ENCODE measurements at regions not wholly inside any gene's neighbourhood (a gene's known extent, or its start where the extent isn't known, plus 50 kb on each side); places are given as distances from the start of the nearest gene placed in this dataset.

DNA sequence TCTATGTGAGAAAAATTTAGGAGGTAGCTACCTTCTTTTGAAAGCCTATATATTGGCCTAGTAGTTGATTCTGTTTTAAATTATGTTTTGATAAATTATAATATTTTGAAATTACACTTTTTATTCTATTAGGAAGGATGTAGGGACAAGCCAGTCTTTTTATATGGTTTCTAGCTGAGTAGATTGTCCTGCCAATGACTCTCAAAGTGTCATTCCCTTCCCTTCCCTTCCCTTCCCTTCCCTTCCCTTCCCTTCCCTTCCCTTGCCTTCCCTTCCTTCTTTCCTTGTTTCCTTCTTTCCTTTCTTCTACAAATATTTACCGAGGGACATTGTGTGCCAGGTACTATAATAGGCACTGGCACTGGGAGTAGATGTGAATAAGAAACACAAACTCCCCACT is 99.7 kb upstream of the HDAC9 start:
- no peak overlapping the region for H3K27ac ChIP-seq
- no peak for DNase-seq (ENCODE audit: low spot score in 2 of 2)
- H3K27me3 ChIP-seq: no peaks in the 10 kb centered on the region
- no peaks in the 10 kb centered on the region for H3K36me3 ChIP-seq
- no peak overlapping the region for H3K4me3 ChIP-seq
- WGBS, 2 donors: 80 to 81% methylated on average over 1 of the region's 1 CpG
- peaks cover 0 to 9% (median 3%) of the 10 kb centered on the region in 4 donors for H3K4me1 ChIP-seq
- TF ChIP-seq, protein P1, sequence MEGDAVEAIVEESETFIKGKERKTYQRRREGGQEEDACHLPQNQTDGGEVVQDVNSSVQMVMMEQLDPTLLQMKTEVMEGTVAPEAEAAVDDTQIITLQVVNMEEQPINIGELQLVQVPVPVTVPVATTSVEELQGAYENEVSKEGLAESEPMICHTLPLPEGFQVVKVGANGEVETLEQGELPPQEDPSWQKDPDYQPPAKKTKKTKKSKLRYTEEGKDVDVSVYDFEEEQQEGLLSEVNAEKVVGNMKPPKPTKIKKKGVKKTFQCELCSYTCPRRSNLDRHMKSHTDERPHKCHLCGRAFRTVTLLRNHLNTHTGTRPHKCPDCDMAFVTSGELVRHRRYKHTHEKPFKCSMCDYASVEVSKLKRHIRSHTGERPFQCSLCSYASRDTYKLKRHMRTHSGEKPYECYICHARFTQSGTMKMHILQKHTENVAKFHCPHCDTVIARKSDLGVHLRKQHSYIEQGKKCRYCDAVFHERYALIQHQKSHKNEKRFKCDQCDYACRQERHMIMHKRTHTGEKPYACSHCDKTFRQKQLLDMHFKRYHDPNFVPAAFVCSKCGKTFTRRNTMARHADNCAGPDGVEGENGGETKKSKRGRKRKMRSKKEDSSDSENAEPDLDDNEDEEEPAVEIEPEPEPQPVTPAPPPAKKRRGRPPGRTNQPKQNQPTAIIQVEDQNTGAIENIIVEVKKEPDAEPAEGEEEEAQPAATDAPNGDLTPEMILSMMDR (IDR thresholded peaks at IDR 0.05): no peak
- TF ChIP-seq EP300 (IDR thresholded peaks at IDR 0.05) (no peak), POLR2A (IDR thresholded peaks at IDR 0.05) (no peak)
- no peaks in the 10 kb centered on the region for H3K9me3 ChIP-seq

DNA sequence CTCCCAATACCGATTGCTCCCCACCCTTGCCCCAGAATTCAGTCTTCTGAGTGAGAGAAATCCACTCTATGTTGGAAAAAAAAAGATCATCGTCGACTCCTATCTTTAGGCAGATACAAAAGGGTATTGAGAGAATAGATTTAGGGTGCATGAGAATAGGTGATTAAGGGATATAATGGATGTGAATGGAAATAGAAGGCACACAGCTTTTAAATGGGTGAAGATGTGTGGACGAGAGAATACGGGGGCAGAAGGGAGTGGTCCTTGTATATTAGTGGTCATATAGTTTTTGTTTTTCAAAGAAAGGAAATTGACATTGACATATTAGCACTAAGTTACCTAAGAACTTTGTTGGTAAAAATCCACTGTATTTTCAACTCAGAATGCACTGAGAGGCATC is 98.6 kb upstream of the HDAC9 start:
- no peak for DNase-seq (ENCODE audit: low spot score in 2 of 2)
- no peaks in the 10 kb centered on the region for H3K36me3 ChIP-seq
- no peaks in the 10 kb centered on the region for H3K9me3 ChIP-seq
- TF ChIP-seq POLR2A (IDR thresholded peaks at IDR 0.05) (no peak), EP300 (IDR thresholded peaks at IDR 0.05) (no peak)
- TF ChIP-seq, protein P1 (IDR thresholded peaks at IDR 0.05): no peak
- H3K4me1 ChIP-seq: peaks cover 0 to 5% (median 2%) of the 10 kb centered on the region in 4 donors
- H3K27me3 ChIP-seq: no peaks in the 10 kb centered on the region
- H3K27ac ChIP-seq: no peak overlapping the region
- no peak overlapping the region for H3K4me3 ChIP-seq
- 83 to 87% methylated on average over 5 of the region's 5 CpGs for WGBS, 2 donors

DNA sequence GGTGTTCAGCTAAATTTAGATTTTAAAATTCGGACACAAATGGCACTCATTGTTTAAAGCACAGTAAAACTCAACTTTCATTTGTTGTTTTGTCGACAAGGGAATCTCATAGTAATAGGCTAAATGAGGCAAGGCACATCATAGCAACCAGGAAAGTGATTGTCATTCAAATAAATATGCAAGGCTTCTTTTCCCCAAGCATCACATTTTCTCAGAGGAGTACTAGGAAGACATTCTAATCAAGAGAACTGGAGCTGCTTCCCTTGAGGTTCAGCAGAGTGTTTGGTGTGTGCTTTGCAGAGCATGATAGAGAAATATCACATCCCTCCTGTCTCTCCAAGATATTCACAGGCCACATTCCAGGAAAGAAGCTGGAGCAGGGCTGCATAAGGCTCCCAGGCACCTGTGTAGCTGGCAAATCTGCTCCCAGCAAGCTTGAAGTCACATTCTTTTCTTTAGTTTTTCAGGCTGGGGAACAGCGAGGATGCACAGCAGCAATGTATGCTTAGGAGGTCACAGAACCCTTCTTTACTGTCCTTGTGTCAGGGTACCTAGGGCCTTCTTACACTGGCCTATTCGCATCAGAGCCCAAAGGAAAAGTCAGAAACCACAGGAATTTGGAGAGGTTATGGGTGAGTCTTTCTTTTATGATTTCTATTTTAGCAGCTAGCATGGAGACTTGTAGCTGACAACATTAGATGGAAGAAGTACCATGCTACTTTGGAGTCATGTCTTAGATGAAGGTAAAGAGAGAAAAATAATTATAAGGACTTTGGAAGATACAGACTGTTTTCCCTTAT is 95.9 kb upstream of the HDAC9 start:
- WGBS, 2 donors: 86% methylated on average over 4 of the region's 4 CpGs
- Histone ChIP-seq H3K36me3 (no peaks in the 10 kb centered on the region), H3K9me3 (no peaks in the 10 kb centered on the region), H3K4me1 (peaks cover 0 to 4% (median 0%) of the 10 kb centered on the region in 4 donors), H3K27ac (no peak overlapping the region), H3K4me3 (no peak overlapping the region), H3K27me3 (no peaks in the 10 kb centered on the region)
- TF ChIP-seq, protein P1 (IDR thresholded peaks at IDR 0.05): no peak
- no peak for TF ChIP-seq EP300 (IDR thresholded peaks at IDR 0.05)
- TF ChIP-seq POLR2A (IDR thresholded peaks at IDR 0.05): no peak
- no peak for DNase-seq (ENCODE audit: low spot score in 2 of 2)

DNA sequence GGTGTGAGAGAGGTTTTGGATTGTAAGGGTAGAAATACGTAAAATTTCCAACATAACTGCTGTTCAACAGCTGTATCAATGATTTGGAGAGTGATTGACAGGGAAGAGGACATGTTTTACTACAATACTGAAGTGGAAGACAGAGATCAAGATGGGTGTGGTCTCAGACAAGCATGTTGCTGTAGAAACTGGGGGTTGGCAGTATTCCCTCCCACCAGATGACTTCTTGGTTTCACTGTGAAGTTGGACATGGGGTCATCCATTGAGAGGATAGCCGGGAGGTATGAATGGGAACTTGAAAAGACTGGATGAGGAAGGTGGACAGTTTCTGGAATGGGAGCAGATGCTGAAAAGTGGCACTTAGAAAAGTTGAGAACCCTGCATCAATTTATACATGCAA is 95.3 kb upstream of the HDAC9 start:
- no peaks in the 10 kb centered on the region for H3K9me3 ChIP-seq
- 87 to 90% methylated on average over 2 of the region's 2 CpGs for WGBS, 2 donors
- H3K4me1 ChIP-seq: peaks cover 0 to 4% (median 0%) of the 10 kb centered on the region in 4 donors
- H3K27me3 ChIP-seq: no peaks in the 10 kb centered on the region
- no peaks in the 10 kb centered on the region for H3K36me3 ChIP-seq
- TF ChIP-seq, protein P1 (IDR thresholded peaks at IDR 0.05): no peak
- TF ChIP-seq POLR2A (IDR thresholded peaks at IDR 0.05) (no peak), EP300 (IDR thresholded peaks at IDR 0.05) (no peak)
- H3K4me3 ChIP-seq: no peak overlapping the region
- no peak for DNase-seq (ENCODE audit: low spot score in 2 of 2)
- H3K27ac ChIP-seq: no peak overlapping the region

DNA sequence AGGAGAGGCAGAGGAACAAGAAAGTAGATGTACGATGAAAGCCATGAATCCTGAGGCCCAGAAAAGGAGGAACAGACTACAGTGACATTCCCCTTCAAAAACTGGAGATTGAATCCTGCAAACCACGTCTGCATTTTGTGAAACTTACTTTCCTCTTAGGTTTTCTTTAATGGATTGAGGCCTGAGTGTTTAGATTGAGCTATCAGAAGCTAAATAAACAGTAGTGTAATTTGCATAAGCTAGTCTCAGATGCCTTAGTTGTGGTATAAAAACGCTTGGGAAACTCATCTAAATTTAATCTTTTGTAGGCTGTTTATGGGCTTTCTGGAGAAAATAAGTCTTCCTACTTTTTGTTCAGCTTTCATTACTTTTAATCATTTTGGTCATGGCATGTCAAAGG is 94.8 kb upstream of the HDAC9 start:
- H3K27ac ChIP-seq: no peak overlapping the region
- no peak overlapping the region for H3K4me3 ChIP-seq
- DNase-seq (ENCODE audit: low spot score in 2 of 2): no peak
- H3K4me1 ChIP-seq: peaks cover 0 to 7% (median 0%) of the 10 kb centered on the region in 4 donors
- no peak for TF ChIP-seq EP300 (IDR thresholded peaks at IDR 0.05)
- TF ChIP-seq, protein P1 (IDR thresholded peaks at IDR 0.05): no peak
- no peak for TF ChIP-seq POLR2A (IDR thresholded peaks at IDR 0.05)
- no peaks in the 10 kb centered on the region for H3K27me3 ChIP-seq
- H3K36me3 ChIP-seq: no peaks in the 10 kb centered on the region
- no peaks in the 10 kb centered on the region for H3K9me3 ChIP-seq
- 78 to 80% methylated on average over 3 of the region's 3 CpGs for WGBS, 2 donors

Measured in tibial nerve (tissue), 4 donors.